ENCODE measurements at regions not wholly inside any gene's neighbourhood (a gene's known extent, or its start where the extent isn't known, plus 50 kb on each side); places are given as distances from the start of the nearest gene placed in this dataset.

GRCh38 chr10:131695496-131696165 lies 205.2 kb upstream of the PPP2R2D start:
- DNase-seq: no peak

- no peak for DNase-seq
These were observed 203.2 kb upstream of the PPP2R2D start for GRCh38 chr10:131697476-131698128.

- DNase-seq: no peak
These were observed 202.6 kb upstream of the PPP2R2D start for GRCh38 chr10:131698232-131698631.

DNA sequence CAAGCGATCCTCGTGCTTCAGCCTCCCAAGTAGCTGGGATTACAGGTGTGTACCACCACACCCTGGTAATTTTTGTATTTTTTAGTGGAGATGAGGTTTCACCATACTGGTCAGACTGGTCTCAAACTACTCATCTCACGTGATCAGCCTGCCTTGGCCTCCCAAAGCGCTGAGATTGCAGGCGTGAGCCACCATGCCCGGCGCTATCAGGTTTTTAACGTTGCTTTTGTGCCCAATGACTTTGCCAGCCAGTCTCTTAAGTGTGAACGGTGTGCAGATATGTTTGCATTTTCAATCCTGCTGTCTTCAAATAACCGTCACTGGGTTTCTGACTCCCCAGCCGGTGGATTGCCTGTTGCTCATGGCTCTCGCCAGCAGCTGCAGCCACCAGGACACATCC lies 201.8 kb upstream of the PPP2R2D start:
- no peak for DNase-seq

GRCh38 chr10:131700032-131700431 lies 200.8 kb upstream of the PPP2R2D start:
- DNase-seq: no peak

- no peak for DNase-seq
These were observed 200.3 kb upstream of the PPP2R2D start for GRCh38 chr10:131700506-131700905.

DNA sequence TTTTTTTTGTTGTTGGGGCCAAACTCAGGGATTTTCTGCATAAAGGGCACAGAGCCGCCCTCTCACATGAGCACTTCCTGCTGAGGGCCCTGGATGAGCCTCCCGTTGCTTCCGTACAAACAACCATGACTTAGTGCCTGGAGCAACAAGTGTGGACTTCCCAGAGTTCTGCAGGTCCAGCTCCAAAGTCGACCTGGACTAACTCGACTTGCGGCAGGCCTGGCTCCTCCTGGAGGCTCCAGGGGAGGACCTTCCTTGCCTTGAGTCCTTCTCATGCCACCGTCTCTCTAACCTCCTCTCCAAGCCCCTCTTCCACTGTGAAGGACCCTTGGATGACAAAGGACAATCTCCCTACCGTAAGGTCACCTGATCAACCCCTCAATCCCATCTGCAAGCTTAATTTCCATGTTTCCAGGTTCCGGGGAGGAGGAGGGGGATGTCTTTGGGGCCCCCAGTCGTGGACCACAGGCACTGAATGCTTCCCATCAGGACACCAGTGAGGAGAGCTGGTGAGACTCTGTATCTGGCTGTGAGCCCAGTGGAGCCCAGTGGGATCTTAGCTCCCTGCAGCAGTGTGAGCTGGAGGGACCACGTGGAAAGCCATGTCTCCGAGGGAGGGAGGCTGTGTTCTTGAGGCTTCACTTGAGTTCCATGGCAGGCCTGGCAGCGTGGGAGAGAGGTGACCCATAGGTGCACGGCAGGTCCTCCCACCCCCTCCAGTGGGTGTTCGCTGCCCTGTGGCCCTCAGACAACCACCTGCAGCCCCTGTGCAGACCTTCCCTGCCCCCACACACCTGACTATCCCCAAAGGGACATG lies 199.5 kb upstream of the PPP2R2D start:
- DNase-seq: no peak

DNA sequence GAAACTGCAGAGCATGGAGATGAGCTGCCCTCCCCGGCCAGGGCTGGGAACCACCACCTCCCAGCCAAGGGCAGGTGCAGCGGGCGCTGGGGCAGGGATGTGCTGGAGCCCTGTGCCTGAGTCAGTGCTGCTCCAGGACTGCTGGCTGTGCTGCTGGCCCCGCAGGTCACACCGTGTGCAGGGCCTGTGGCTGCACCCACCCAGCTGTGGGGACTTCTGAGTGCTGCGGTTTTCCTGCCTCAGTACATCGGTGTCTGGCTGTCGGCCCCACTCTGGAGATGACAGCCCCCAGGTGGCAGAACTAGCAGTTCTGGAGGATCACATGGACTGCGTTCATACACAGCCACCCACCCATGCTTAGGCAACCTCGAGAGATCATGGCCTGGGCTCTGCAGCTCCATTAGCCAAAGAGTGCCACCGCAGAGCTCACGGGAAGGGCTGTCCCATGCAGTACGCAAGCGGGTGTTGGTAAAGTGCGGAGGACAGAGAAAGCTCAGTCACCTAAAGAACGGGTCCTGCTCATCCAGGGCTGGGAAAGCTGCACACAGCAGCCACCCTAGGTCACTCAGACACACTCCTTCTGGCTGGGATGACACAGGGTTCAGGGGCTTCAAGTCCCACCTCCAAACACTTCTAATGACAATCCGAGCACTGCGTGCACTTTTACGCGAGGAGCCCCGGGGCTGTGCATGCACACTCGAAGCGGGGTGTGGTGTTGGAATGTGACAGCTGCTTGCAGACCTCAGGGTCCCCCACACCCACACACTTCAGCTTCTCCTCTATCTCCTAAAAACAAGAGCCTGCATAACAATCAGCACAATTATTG lies 198.1 kb upstream of the PPP2R2D start:
- DNase-seq: no peak

- no peak for DNase-seq
These were observed 197.3 kb upstream of the PPP2R2D start for GRCh38 chr10:131703541-131703940.

- no peak for DNase-seq
These were observed 196.9 kb upstream of the PPP2R2D start for GRCh38 chr10:131703941-131704340.

DNA sequence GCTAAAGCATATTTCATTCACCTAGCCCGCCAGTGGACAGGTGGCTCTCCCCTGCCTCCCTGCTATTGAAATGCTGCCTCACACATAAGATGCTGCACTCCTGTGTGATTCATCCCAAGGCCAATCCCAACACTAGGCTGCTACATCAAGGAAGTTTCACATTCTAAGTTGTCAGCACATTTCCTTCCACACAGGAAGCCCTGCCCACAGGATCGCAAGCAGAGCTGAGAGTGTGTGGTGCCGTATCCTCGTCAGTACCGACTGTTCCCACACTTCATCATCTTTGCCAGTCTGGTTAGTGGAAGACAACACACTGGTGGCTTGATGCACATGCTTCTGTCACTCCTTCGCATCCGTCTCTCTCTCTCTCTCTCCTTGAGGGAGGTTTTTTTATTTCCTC lies 194.3 kb upstream of the PPP2R2D start:
- no peak for DNase-seq

DNA sequence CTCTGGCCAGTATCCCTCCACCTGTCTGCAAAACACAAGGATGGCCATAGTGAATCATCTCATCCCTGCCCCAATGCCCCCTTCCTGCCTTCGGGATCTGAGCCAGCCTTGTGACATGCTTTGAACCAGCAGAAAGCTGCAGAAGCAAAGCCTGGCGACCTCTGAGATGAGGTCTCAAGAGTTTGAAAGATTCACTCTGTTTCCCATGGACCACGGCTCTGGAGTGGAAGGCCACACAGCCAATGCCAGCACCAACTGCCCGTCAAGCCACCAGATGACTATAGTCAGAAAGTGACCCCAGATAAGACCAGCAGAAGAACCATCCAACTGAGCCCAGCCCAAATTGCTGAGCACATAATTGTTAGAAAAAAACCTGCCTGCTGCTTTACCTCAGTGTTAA lies 193.9 kb upstream of the PPP2R2D start:
- DNase-seq: no peak

DNA sequence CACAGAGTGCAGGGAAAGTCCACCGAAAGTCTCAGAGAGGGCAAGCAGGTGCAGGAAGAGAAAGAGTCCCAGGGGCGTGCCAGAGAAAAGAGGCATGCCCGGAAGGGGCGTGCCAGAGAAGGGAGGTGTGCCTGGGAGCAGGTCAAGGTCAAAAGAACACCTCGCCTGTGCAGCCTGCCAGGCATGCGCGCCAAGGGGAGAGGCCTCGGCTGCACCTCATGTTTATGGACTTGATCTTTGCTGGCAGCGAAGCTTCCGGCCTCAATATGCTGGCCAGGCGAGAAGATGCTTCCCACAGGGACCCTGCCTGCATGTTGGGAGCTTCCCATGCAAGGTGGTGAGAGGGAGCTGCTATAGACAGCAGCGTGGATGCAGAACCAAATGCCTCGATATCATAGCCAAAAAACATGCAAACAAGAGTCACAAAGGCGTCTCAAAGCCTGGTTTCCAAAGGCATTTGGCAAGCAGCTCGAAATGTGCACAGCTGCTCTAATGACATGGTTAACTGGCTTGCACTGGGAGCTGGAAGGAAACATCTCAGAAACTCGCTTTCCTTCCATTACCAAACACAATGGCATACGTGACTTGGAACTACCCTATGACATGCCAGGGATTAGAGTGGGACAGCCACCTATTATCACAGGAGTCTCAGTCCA lies 192.5 kb upstream of the PPP2R2D start:
- DNase-seq: no peak

DNA sequence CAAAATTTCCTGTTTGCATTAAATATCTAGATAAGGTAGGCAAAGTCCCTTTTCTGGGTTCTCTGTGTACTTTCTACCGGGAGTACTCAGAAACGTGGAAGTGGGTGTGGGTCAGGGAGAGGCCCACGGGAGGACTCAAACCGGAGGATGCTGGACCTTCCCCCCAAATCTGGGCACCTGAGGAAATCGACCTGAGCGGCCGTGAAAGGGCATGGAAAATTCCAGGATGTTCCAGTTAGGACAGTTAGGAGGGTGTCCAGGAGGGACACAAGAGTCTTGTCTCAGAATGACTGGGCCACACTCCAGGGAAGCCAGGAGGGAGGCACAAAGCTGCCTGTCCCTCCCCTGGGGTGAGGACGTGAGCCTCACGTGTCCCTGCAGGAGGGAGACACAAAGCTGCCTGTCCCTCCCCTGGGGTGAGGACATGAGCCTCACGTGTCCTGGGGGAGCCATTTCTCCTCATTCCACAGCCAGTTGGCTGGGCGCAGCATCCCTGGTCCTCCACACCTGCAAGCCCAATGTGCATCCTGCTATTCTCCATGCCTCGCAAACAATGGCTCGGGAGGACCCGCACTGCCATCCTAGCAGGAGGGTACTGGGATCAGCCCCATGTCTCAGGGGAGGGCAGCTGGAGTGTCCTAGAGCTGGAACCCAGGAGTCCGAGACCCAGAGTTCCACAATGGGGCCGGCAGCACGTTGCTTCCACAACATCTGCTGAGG lies 190.5 kb upstream of the PPP2R2D start:
- no peak for DNase-seq

DNA sequence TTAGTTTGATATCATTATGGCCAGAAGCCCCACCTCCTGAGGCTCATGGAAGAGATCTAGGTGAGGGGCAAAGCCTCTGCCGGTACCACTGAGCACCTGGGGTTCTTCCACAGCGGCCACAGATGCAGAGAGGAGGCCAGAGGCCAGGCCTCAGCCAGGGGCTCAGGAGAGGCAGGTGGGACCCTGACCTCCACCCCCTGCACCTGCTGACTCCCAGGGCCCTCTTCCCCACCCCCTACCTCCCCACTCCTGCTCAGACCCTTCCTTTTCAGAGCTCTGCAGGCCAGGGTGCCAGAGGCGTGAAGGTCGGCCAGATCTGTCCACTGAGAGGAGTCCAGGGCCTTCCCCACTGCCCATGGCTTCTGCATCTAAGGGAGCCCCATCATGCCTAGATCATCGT lies 178.7 kb upstream of the PPP2R2D start:
- DNase-seq: no peak

- DNase-seq: no peak
These were observed 178.1 kb upstream of the PPP2R2D start for GRCh38 chr10:131722525-131723264.

DNA sequence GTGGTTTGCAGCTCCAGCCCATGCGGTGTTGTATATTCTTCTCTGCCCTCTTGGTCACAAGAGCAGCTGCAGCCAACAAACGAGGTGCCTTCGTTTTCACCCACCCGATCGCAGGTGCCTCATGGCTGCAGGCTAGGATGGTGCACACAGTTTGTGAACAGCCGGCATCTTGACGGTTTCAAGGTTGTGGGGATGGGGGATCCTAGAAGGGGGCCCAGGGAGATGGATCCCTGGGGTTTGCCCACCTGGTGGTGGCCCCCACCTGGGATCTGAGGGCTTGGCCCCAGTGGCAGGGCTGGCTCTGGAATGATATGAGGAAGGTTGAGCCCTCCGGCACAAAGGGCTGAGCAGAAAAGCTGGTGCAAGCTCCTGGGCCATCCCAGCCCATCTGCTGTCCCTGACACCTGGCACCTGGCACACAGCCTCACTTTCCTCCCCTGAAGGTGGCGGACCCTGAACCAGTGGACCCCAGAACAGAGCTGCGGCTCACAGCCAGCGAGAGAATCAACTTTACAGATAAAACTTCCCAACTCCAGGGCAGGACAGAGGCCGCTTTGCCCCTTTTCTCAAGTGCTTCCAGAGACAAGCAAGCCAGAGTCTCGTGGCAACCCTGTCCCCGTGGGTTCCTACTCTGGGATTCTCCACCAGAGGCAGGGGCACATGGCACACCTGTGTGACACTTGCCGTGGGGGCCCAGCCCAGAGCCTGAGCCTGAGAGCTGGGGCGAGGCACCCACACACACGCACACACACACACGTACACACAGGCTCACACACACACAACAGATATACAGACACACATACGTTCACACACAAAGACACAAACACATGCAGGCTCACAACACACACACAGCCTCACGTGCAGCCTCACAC lies 177.3 kb upstream of the PPP2R2D start:
- no peak for DNase-seq

- no peak for DNase-seq
These were observed 176.7 kb upstream of the PPP2R2D start for GRCh38 chr10:131724169-131724545.

DNA sequence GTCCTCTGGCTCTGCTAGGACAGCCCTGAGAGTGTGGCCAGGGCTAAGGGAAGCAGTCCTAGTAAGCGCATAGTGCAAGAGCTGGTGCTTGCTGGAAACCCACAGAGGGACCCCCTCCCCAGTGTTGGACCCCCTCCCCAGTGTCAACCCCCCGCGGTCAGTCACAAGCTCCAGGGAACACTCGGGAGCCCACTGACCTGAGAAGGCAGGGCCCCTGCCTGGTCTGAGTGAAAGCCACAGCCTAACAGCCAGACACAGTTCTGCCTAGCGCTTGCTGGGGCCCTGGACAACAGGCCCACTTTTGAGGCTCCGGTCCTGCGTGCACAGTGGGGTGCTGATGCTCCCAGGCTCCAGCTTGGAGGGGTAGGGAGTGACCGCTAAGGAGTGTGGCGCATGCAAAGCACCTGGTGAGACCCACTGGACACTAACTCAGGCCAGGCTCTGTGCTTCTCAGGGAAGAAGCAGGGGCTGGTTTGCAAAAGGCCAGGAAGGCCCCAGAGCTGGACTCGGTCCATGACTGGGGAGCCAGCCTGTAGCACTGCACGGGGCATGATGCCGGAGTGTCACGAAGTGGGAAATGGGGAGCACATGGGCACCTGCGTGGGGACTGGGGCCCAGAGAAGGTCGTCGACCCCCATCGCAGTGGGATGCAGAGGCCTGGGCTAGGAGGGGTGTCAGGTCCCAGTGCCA lies 175.8 kb upstream of the PPP2R2D start:
- no peak for DNase-seq

All from stimulated activated CD4-positive, alpha-beta T cell treated with anti-CD3 and anti-CD28 coated beads, Interleukin-12 subunit alpha, Interleukin-12 subunit beta, amount 100 ng/mL, for 4 hours (primary cell).